ENCODE measurements at regions not wholly inside any gene's neighbourhood (a gene's known extent, or its start where the extent isn't known, plus 50 kb on each side); places are given as distances from the start of the nearest gene placed in this dataset.

- DNase-seq, result no peak
- Mint-ChIP-seq H3K9me3 (no peaks in the 10 kb centered on the region), H3K27me3 (ENCODE audit: low read depth, poor library complexity) (peaks cover 11% of the 10 kb centered on the region), H3K36me3 (ENCODE audit: low read depth) (no peaks in the 10 kb centered on the region), H3K4me1 (no peaks in the 10 kb centered on the region), H3K4me3 (no peak overlapping the region), H3K27ac (no peak overlapping the region)
- TF ChIP-seq, protein P1, sequence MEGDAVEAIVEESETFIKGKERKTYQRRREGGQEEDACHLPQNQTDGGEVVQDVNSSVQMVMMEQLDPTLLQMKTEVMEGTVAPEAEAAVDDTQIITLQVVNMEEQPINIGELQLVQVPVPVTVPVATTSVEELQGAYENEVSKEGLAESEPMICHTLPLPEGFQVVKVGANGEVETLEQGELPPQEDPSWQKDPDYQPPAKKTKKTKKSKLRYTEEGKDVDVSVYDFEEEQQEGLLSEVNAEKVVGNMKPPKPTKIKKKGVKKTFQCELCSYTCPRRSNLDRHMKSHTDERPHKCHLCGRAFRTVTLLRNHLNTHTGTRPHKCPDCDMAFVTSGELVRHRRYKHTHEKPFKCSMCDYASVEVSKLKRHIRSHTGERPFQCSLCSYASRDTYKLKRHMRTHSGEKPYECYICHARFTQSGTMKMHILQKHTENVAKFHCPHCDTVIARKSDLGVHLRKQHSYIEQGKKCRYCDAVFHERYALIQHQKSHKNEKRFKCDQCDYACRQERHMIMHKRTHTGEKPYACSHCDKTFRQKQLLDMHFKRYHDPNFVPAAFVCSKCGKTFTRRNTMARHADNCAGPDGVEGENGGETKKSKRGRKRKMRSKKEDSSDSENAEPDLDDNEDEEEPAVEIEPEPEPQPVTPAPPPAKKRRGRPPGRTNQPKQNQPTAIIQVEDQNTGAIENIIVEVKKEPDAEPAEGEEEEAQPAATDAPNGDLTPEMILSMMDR (IDR thresholded peaks at IDR 0.05), result no peak
Observed at GRCh38 chr2:71849607-71850305, 297.9 kb downstream of the CYP26B1 start.

DNA sequence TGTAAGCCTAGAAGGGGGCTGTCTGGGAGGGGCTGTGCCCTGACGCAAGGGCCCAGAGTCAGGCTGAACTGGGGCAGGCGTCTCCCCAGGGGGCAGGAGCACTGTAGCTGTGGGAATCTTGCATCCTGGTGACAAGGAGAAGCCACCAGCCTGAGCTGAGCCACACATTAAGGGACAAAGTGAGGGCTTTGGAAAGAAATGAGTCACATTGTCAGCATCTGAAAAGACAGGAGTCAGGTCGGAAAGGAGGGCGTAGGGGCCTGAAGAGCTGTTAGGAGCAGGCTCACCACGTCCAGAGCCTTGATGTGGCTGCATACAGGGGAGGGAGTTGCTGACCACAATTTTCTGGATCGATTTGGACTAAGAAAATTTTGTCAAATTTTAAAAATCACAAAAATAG lies 298.6 kb downstream of the CYP26B1 start:
- Mint-ChIP-seq H3K36me3 (ENCODE audit: low read depth) (no peaks in the 10 kb centered on the region), H3K4me3 (no peak overlapping the region), H3K9me3 (no peaks in the 10 kb centered on the region), H3K27me3 (ENCODE audit: low read depth, poor library complexity) (peaks cover 9% of the 10 kb centered on the region), H3K27ac (no peak overlapping the region), H3K4me1 (no peaks in the 10 kb centered on the region)
- TF ChIP-seq, protein P1 (IDR thresholded peaks at IDR 0.05), result no peak
- DNase-seq, result no peak

- Mint-ChIP-seq H3K4me3 (no peak overlapping the region), H3K9me3 (no peaks in the 10 kb centered on the region), H3K36me3 (ENCODE audit: low read depth) (no peaks in the 10 kb centered on the region), H3K4me1 (no peaks in the 10 kb centered on the region), H3K27me3 (ENCODE audit: low read depth, poor library complexity) (peaks cover 10% of the 10 kb centered on the region), H3K27ac (no peak overlapping the region)
- no peak for DNase-seq
- TF ChIP-seq, protein P1 (IDR thresholded peaks at IDR 0.05), result no peak
Observed at GRCh38 chr2:71846669-71847291, 300.9 kb downstream of the CYP26B1 start.

- Mint-ChIP-seq H3K4me1 (no peaks in the 10 kb centered on the region), H3K36me3 (ENCODE audit: low read depth) (no peaks in the 10 kb centered on the region), H3K4me3 (no peak overlapping the region), H3K9me3 (no peaks in the 10 kb centered on the region), H3K27ac (no peak overlapping the region), H3K27me3 (ENCODE audit: low read depth, poor library complexity) (peaks cover 10% of the 10 kb centered on the region)
- DNase-seq, result no peak
- TF ChIP-seq, protein P1 (IDR thresholded peaks at IDR 0.05), result no peak
Observed at GRCh38 chr2:71846072-71846471, 301.6 kb downstream of the CYP26B1 start.

DNA sequence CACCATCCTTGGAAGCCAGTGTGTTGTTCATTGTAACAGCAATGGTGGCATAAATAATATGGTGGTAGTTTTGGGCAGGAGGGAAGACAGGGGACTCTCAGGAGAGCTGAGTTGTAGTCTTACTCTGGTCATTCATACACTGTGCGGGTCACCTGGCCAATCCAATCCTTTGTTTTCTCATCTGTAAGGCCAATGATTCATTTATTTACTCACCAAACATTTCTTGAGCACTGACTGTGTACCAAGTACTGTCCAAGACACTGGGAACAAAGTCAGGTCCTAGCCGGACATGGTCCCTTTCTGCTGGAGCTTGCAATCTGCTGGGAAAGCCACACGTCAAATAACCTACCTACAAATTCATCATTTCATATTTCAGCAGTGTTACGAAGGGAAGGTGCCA lies 302.7 kb downstream of the CYP26B1 start:
- no peak for DNase-seq
- Mint-ChIP-seq H3K27ac (no peak overlapping the region), H3K36me3 (ENCODE audit: low read depth) (no peaks in the 10 kb centered on the region), H3K9me3 (no peaks in the 10 kb centered on the region), H3K4me1 (no peaks in the 10 kb centered on the region), H3K27me3 (ENCODE audit: low read depth, poor library complexity) (peaks cover 10% of the 10 kb centered on the region), H3K4me3 (no peak overlapping the region)
- TF ChIP-seq, protein P1 (IDR thresholded peaks at IDR 0.05), result no peak

DNA sequence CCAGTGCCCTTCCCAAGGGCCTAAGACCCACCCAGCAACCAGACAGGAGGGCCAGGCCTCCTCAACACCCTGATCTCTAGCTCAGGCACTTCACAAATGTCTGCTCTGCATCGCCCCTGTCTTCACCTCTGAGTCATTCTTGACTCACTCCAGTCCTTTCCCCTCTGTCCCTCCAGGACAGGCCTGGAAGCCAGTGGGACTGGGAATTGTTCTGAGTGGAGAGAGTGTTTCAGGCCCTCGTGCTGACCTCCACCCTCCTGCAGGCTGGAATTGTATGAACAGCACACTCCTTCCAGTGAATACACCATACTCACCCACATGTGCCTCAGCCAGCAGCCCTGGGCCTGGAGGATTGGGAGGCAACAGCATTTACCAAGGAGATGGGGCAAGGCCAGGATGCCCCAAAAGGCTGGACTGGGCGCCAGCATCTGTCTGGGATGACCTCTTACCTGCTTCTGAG lies 304.2 kb downstream of the CYP26B1 start:
- Mint-ChIP-seq H3K4me1 (no peaks in the 10 kb centered on the region), H3K27me3 (ENCODE audit: low read depth, poor library complexity) (peaks cover 17% of the 10 kb centered on the region), H3K9me3 (no peaks in the 10 kb centered on the region), H3K4me3 (no peak overlapping the region), H3K27ac (no peak overlapping the region), H3K36me3 (ENCODE audit: low read depth) (no peaks in the 10 kb centered on the region)
- no peak for DNase-seq
- TF ChIP-seq, protein P1 (IDR thresholded peaks at IDR 0.05), result no peak

Data from nephron progenitor cell (in vitro differentiated cells).